H1 (cell line): ENCODE measurements at regions not wholly inside any gene's neighbourhood (a gene's known extent, or its start where the extent isn't known, plus 50 kb on each side); places are given as distances from the start of the nearest gene placed in this dataset.

Experiments used
- HDAC6 ChIP-seq: IDR thresholded peaks from one replicate; pipeline ENCODE4 v1.7.1; 2012; ENCODE audit warnings: low read depth, mild to moderate bottlenecking, inconsistent platforms, low read length, moderate library complexity
- POLR2AphosphoS5 ChIP-seq: IDR thresholded peaks from 2 replicates; pipeline ENCODE4 v1.6.1; 2011; ENCODE audit warnings: low read depth, low read length
- TAF1 ChIP-seq: IDR thresholded peaks from 2 replicates; pipeline ENCODE4 v1.6.1; 2011; ENCODE audit warnings: mild to moderate bottlenecking, low read depth, low read length

DNA sequence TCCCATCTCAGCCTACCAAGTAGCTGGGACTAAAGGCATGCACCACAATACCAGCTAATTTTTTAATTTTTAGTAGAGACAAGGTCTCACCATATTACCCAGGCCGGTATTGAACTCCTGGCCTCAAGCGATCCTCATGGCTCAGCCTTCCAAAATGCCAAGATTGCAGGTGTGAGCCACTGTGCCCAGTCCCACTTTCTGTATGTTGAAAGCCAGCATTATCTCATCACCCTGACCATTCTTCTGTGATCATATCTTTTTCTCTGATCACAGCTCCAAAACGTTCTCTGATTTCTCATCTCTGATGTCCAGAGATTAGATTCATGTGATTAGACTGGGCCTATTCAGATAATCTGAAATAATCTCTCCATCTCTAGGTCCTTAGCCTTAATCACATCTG lies 337.7 kb downstream of the TPBG start (continued):
- TF ChIP-seq HDAC6 = no peak
- TF ChIP-seq POLR2AphosphoS5 = no peak
- no peak for TF ChIP-seq TAF1
